Skeletal muscle tissue (tissue), 3 donors: ENCODE measurements at regions not wholly inside any gene's neighbourhood (a gene's known extent, or its start where the extent isn't known, plus 50 kb on each side); places are given as distances from the start of the nearest gene placed in this dataset.

Experiments
- H3K27ac ChIP-seq: one replicate; pipeline ENCODE4 v1.7.0; 2013; ENCODE audit warnings: mild to moderate bottlenecking, low read depth, low read length, inconsistent platforms
- H3K27me3 ChIP-seq, 3 donors: one replicate each; pipeline ENCODE4 v1.7.0; 2013; ENCODE audit warnings: low read length in 3 of 3; ENCODE audit not compliant: control insufficient read depth in 3 of 3, insufficient read depth in 3 of 3
- H3K36me3 ChIP-seq, 3 donors: one replicate each; pipeline ENCODE4 v1.7.0; 2013; ENCODE audit warnings: low read length in 3 of 3; ENCODE audit not compliant: control insufficient read depth in 3 of 3, insufficient read depth in 3 of 3
- H3K4me1 ChIP-seq, 3 donors: one replicate each; pipeline ENCODE4 v1.7.0; 2013; ENCODE audit warnings: low read length in 3 of 3, mild to moderate bottlenecking in 3 of 3; ENCODE audit not compliant: control insufficient read depth in 3 of 3, insufficient read depth in 3 of 3
- H3K4me3 ChIP-seq, 3 donors: one replicate each; pipeline ENCODE4 v1.7.0; 2013; ENCODE audit warnings: low read length in 3 of 3
- H3K9ac ChIP-seq, 3 donors: one replicate each; pipeline ENCODE4 v1.7.0; 2013; ENCODE audit warnings: low read length in 3 of 3, mild to moderate bottlenecking in 3 of 3, moderate library complexity in 2 of 3, low read depth in 1 of 3
- H3K9me3 ChIP-seq, 3 donors: one replicate each; pipeline ENCODE4 v1.7.0; 2013; ENCODE audit warnings: low read length in 3 of 3; ENCODE audit not compliant: control insufficient read depth in 3 of 3
- donor health status: Osteomylitis.

GRCh38 chr4:45062935-45063545 is 336.7 kb upstream of the GNPDA2 start:
- H3K9me3 ChIP-seq = no peaks in the 10 kb centered on the region
- no peak overlapping the region for H3K9ac ChIP-seq
- no peaks in the 10 kb centered on the region for H3K36me3 ChIP-seq
- no peaks in the 10 kb centered on the region for H3K27me3 ChIP-seq
- no peak overlapping the region for H3K4me3 ChIP-seq
- no peak overlapping the region for H3K27ac ChIP-seq
- H3K4me1 ChIP-seq = no peaks in the 10 kb centered on the region

- no peak overlapping the region for H3K27ac ChIP-seq
- H3K9ac ChIP-seq = no peak overlapping the region
- no peaks in the 10 kb centered on the region for H3K4me1 ChIP-seq
- no peak overlapping the region for H3K4me3 ChIP-seq
- no peaks in the 10 kb centered on the region for H3K27me3 ChIP-seq
- no peaks in the 10 kb centered on the region for H3K9me3 ChIP-seq
- no peaks in the 10 kb centered on the region for H3K36me3 ChIP-seq
These were observed 317.6 kb upstream of the GNPDA2 start for GRCh38 chr4:45043911-45044310.

- no peaks in the 10 kb centered on the region for H3K27me3 ChIP-seq
- no peaks in the 10 kb centered on the region for H3K4me1 ChIP-seq
- H3K9me3 ChIP-seq = no peaks in the 10 kb centered on the region
- H3K36me3 ChIP-seq = no peaks in the 10 kb centered on the region
- no peak overlapping the region for H3K9ac ChIP-seq
- H3K4me3 ChIP-seq = no peak overlapping the region
- no peak overlapping the region for H3K27ac ChIP-seq
These were observed 310.3 kb upstream of the GNPDA2 start for GRCh38 chr4:45036677-45037076.

GRCh38 chr4:45033676-45034419 is 307.5 kb upstream of the GNPDA2 start:
- no peak overlapping the region for H3K9ac ChIP-seq
- H3K36me3 ChIP-seq = no peaks in the 10 kb centered on the region
- H3K4me3 ChIP-seq = no peak overlapping the region
- no peaks in the 10 kb centered on the region for H3K9me3 ChIP-seq
- no peak overlapping the region for H3K27ac ChIP-seq
- H3K27me3 ChIP-seq = no peaks in the 10 kb centered on the region
- H3K4me1 ChIP-seq = no peaks in the 10 kb centered on the region

- Histone ChIP-seq H3K27me3 (no peaks in the 10 kb centered on the region), H3K9ac (no peak overlapping the region), H3K9me3 (no peaks in the 10 kb centered on the region), H3K36me3 (no peaks in the 10 kb centered on the region), H3K27ac (no peak overlapping the region), H3K4me3 (no peak overlapping the region), H3K4me1 (no peaks in the 10 kb centered on the region)
These were observed 303.7 kb upstream of the GNPDA2 start for GRCh38 chr4:45030059-45030458.

- no peaks in the 10 kb centered on the region for H3K27me3 ChIP-seq
- no peak overlapping the region for H3K4me3 ChIP-seq
- no peaks in the 10 kb centered on the region for H3K36me3 ChIP-seq
- H3K27ac ChIP-seq = no peak overlapping the region
- no peaks in the 10 kb centered on the region for H3K4me1 ChIP-seq
- H3K9me3 ChIP-seq = no peaks in the 10 kb centered on the region
- no peak overlapping the region for H3K9ac ChIP-seq
These were observed 281.2 kb upstream of the GNPDA2 start for GRCh38 chr4:45007508-45007907.

- Histone ChIP-seq H3K4me1 (no peaks in the 10 kb centered on the region), H3K27ac (no peak overlapping the region), H3K4me3 (no peak overlapping the region), H3K27me3 (no peaks in the 10 kb centered on the region), H3K9me3 (no peaks in the 10 kb centered on the region), H3K9ac (no peak overlapping the region), H3K36me3 (no peaks in the 10 kb centered on the region)
These were observed 279.7 kb upstream of the GNPDA2 start for GRCh38 chr4:45006078-45006477.

GRCh38 chr4:45004847-45005565 is 278.6 kb upstream of the GNPDA2 start:
- Histone ChIP-seq H3K9me3 (no peaks in the 10 kb centered on the region), H3K27ac (no peak overlapping the region), H3K4me3 (no peak overlapping the region), H3K9ac (no peak overlapping the region), H3K4me1 (no peaks in the 10 kb centered on the region), H3K36me3 (no peaks in the 10 kb centered on the region), H3K27me3 (no peaks in the 10 kb centered on the region)

GRCh38 chr4:45004326-45004725 is 278.0 kb upstream of the GNPDA2 start:
- Histone ChIP-seq H3K27me3 (no peaks in the 10 kb centered on the region), H3K4me1 (no peaks in the 10 kb centered on the region), H3K27ac (no peak overlapping the region), H3K36me3 (no peaks in the 10 kb centered on the region), H3K9ac (no peak overlapping the region), H3K4me3 (no peak overlapping the region), H3K9me3 (no peaks in the 10 kb centered on the region)

- no peaks in the 10 kb centered on the region for H3K36me3 ChIP-seq
- H3K9me3 ChIP-seq = no peaks in the 10 kb centered on the region
These were observed 270.0 kb upstream of the GNPDA2 start for GRCh38 chr4:44996276-44996845.

More at GRCh38 chr4:44996276-44996845, 270.0 kb upstream of the GNPDA2 start:
- Histone ChIP-seq H3K4me1 (no peaks in the 10 kb centered on the region), H3K9ac (no peak overlapping the region), H3K27ac (no peak overlapping the region), H3K27me3 (no peaks in the 10 kb centered on the region), H3K4me3 (no peak overlapping the region)
